22Rv1 (cell line): ENCODE measurements at regions not wholly inside any gene's neighbourhood (a gene's known extent, or its start where the extent isn't known, plus 50 kb on each side); places are given as distances from the start of the nearest gene placed in this dataset.
"Not testable (repeated sequence)": the region's sequence is repeated elsewhere in the genome, so short reads cannot be mapped to it uniquely, and the experiment has no call there.

Source experiments
- H3K27ac ChIP-seq: fragments of 450-650 bp; 2 replicates; pipeline ENCODE4 v1.5.1; 2017
- CTCF ChIP-seq: fragments of 450-650 bp; IDR thresholded peaks from 2 replicates; pipeline ENCODE4 v1.5.1; 2017; ENCODE audit warnings: mild to moderate bottlenecking
- ZFX ChIP-seq: fragments of 450-650 bp; IDR thresholded peaks from 2 replicates; pipeline ENCODE4 v1.6.1; 2017; ENCODE audit warnings: antibody characterized with exemption, borderline replicate concordance

GRCh38 chr9:65400886-65401285 lies 115.9 kb upstream of the FOXD4L5 start:
- no peak for TF ChIP-seq ZFX
- no peak for TF ChIP-seq CTCF
- no peak overlapping the region for H3K27ac ChIP-seq

GRCh38 chr9:65397763-65398719 lies 113.0 kb upstream of the FOXD4L5 start:
- H3K27ac ChIP-seq = not testable (repeated sequence)

- H3K27ac ChIP-seq = not testable (repeated sequence)
Observed at GRCh38 chr9:65397226-65397625, 112.2 kb upstream of the FOXD4L5 start.

DNA sequence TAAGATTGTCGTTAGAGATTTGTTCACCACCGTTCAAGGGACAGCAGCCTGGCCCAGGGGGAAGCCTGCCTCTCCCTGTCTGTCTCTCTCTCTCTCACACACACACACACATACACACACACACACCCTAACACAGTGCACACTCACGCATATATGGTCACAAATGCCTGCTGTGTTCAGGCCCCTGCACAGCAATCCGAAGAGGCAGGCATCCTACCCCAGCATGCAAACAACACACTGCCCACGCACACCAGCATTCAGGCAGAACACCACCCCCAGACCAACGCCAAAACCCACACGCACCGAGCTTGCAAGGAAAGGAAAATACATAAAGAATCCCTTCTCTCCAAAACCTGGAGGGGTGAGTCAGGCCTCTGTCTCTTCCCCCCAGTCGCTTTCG lies 111.6 kb upstream of the FOXD4L5 start:
- not testable (repeated sequence) for H3K27ac ChIP-seq

- not testable (repeated sequence) for H3K27ac ChIP-seq
Observed at GRCh38 chr9:65395789-65396188, 110.8 kb upstream of the FOXD4L5 start.

GRCh38 chr9:65395121-65395520 lies 110.1 kb upstream of the FOXD4L5 start:
- H3K27ac ChIP-seq = not testable (repeated sequence)

GRCh38 chr9:65393111-65393810 lies 108.3 kb upstream of the FOXD4L5 start:
- H3K27ac ChIP-seq = not testable (repeated sequence)

- not testable (repeated sequence) for H3K27ac ChIP-seq
Observed at GRCh38 chr9:65392611-65393010, 107.6 kb upstream of the FOXD4L5 start.

GRCh38 chr9:65389710-65390109 lies 104.7 kb upstream of the FOXD4L5 start:
- not testable (repeated sequence) for H3K27ac ChIP-seq

- not testable (repeated sequence) for H3K27ac ChIP-seq
Observed at GRCh38 chr9:65389216-65389615, 104.2 kb upstream of the FOXD4L5 start.

- not testable (repeated sequence) for H3K27ac ChIP-seq
Observed at GRCh38 chr9:65386699-65387098, 101.7 kb upstream of the FOXD4L5 start.

DNA sequence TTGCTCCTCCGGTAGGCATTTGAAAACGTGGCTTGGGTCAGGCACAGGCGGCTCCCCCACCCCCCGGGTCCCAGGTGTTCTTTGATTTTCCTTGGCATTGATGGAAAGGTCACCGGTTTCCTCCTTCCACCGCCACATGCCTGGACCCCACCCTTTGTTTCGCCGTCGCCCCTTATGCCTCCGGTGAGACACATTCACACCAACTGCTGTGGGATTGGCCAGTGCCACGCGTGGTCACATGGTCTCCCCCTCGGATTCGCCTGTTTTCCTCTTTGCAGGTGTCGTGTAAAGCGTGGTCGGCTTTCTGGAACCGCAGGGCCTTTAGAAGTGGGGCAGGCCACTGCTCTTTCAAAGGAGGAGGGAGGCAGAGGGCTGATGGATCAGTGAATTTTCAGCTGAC lies 101.2 kb upstream of the FOXD4L5 start:
- H3K27ac ChIP-seq = not testable (repeated sequence)

GRCh38 chr9:65385655-65386024 lies 100.6 kb upstream of the FOXD4L5 start:
- H3K27ac ChIP-seq = not testable (repeated sequence)

DNA sequence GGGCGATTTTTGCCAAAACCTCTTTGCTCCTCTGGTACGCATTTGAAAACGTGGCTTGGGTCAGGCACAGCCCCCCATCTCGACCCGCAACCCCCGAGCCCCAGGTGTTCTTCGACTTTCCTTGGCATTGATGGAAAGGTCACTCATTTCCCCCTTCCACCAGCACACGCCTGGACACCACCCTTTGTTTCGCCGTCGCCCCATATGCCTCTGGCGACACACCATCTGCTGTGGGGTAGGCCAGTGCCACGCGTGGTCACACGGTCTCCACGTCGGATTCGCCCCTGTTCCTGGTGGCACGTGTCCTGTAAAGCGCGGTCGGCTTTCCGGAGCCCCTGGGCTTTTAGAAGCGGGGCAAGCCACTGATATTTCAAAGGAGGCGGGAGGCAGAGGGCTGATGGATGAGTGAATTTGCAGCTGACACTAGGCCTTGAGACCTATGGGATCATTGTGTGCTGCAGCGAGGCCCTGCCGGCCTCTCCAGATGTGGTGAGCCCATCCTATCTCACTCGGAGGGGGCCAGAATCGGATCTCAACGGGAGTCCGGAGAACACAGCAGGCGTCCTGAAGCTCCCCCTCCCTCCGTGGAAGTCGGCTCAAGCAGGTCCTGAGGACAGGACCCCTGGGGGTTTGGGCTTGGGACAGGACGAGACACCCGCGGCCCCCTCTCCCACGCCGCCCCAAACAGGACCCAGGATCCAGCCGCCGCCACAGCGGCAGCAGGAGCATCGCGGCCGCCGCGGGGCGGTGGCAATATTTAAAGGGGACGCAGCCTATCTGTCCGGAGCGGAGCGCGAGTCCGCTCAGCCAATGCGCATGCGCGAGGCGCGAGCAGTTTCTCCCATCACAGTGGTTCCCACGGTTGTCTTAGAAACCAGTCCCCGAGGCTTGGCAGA lies 100.0 kb upstream of the FOXD4L5 start:
- not testable (repeated sequence) for H3K27ac ChIP-seq

DNA sequence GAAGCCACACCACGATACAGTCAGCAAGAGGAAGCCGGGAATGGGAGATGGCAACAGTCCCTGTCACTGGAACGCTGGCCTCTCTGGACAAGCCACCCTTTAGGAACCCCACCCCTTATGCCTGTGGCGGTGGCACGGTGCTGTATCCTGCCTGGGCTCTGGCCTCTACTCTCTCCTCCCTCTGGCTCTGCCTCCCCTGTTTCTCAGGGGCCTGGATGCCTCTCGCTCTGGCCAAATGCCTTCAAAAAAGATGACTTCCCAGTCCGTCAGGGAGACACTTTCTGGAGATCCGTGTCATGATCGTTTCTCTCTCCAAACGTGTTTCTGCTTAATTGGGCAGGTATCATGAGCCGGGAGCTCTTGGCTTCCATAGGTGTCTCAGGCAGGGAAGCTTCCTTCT lies 99.1 kb upstream of the FOXD4L5 start:
- not testable (repeated sequence) for H3K27ac ChIP-seq

- not testable (repeated sequence) for H3K27ac ChIP-seq
Observed at GRCh38 chr9:65383646-65384045, 98.6 kb upstream of the FOXD4L5 start.

DNA sequence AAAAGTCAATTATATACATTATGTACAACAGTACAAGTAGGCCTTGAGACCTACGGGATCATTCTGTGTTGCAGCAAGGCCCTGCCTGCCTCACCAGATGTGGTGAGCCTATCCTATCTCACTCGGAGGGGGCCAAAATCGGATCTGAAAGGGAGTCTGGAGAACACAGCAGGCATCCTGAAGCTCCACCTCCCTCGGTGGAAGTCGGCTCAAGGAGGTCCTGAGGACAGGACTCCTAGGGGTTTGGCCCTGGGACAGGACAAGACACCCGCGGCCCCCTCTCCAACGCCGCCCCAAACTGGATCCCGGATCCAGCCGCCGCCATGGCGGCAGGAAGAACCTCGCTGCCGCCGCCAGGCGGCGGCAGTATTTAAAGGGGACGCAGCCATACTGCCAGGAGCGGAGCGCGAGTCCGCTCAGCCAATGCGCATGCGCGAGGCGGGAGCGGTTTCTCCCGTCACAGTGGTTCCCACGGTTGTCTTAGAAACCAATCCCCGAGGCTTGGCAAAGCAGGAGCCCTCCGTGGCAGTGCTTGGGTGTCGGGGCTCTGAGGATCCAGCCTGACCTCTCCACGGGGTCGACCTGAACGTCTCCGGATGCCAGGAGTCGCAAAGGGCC lies 97.8 kb upstream of the FOXD4L5 start:
- H3K27ac ChIP-seq = not testable (repeated sequence)
